ENCODE measurements at regions not wholly inside any gene's neighbourhood (a gene's known extent, or its start where the extent isn't known, plus 50 kb on each side); places are given as distances from the start of the nearest gene placed in this dataset.
"Not testable (repeated sequence)": the region's sequence is repeated elsewhere in the genome, so short reads cannot be mapped to it uniquely, and the experiment has no call there.

GRCh38 chr4:13922873-13923645 lies 295.5 kb upstream of the BOD1L1 start:
- Histone ChIP-seq H3F3A (replicated peaks; ENCODE audit: insufficient read depth) (peaks cover 19% of the 10 kb centered on the region), H3K4me1 (ENCODE audit: control insufficient read depth in 1 of 2, insufficient read depth in 2 of 2, low read depth in 1 of 2, low read length in 1 of 2) (peaks cover 0 to 45% of the 10 kb centered on the region in 2 experiments; a peak in 3 of 4 replicates), H3K27me3 (ENCODE audit: insufficient read depth) (no peaks in the 10 kb centered on the region), H2AFZ (ENCODE audit: low read depth) (peak overlapping the region; percentile 29; the same call in 1 of the 2 replicates), H3K9me2 (no peaks in the 10 kb centered on the region), H3K27ac (ENCODE audit: low read depth in 2 of 2, low read length in 1 of 2) (peak overlapping the region in 1 of 2 experiments; percentile 99; a peak in 2 of 4 replicates), H3K9ac (peak overlapping the region; percentile 57), H3K4me2 (no peak overlapping the region), H3K4me3 (ENCODE audit: low read depth in 2 of 2, low read length in 1 of 2) (no peak overlapping the region), H3K9me3 (no peaks in the 10 kb centered on the region), H3K79me2 (ENCODE audit: insufficient read depth) (no peaks in the 10 kb centered on the region), H3K36me3 (replicated peaks in 1 of 2; ENCODE audit: control insufficient read depth in 1 of 2, insufficient read depth in 2 of 2, low read length in 1 of 2) (no peaks in the 10 kb centered on the region), H4K20me1 (ENCODE audit: insufficient read depth) (no peaks in the 10 kb centered on the region)
- WGBS (ENCODE audit: low lambda C conversion rate), result 47% methylated on average over 4 of the region's 4 CpGs
- TF ChIP-seq RAD21 (IDR thresholded peaks at IDR 0.05; ENCODE audit: low read length), result no peak
- TF ChIP-seq MXI1 (IDR thresholded peaks at IDR 0.05; ENCODE audit: low read depth, low read length), result no peak
- no peak for TF ChIP-seq SMC3 (IDR thresholded peaks at IDR 0.05; ENCODE audit: low read depth, low read length)
- TF ChIP-seq MEF2A (IDR thresholded peaks at IDR 0.05; ENCODE audit: borderline replicate concordance, low read depth), result no peak
- no peak for TF ChIP-seq GABPA (IDR thresholded peaks at IDR 0.05; ENCODE audit: low read depth)
- no peak for TF ChIP-seq RCOR1 (IDR thresholded peaks at IDR 0.05; ENCODE audit: low read length)
- TF ChIP-seq ELF1 (IDR thresholded peaks at IDR 0.05), result no peak
- no peak for TF ChIP-seq ZBTB33 (IDR thresholded peaks at IDR 0.05; ENCODE audit: borderline replicate concordance, low read depth)
- TF ChIP-seq CTCF (IDR thresholded peaks at IDR 0.05), result no peak
- no peak for TF ChIP-seq RXRA (IDR thresholded peaks at IDR 0.05; ENCODE audit: borderline replicate concordance, low read depth)
- TF ChIP-seq RFX5 (IDR thresholded peaks at IDR 0.05; ENCODE audit: low read length), result no peak
- no peak for TF ChIP-seq FOXJ3 (CRISPR knock-in tag; IDR thresholded peaks at IDR 0.05)
- TF ChIP-seq SIN3A (IDR thresholded peaks at IDR 0.05; ENCODE audit: borderline replicate concordance, low read depth, low read length), result no peak
- no peak for TF ChIP-seq EP300 (IDR thresholded peaks at IDR 0.05; ENCODE audit: borderline replicate concordance in 1 of 2, low read depth in 1 of 2, low read length in 1 of 2)
- TF ChIP-seq REST (IDR thresholded peaks at IDR 0.05; ENCODE audit: low read depth, low read length), result no peak
- TF ChIP-seq FOXM1 (IDR thresholded peaks at IDR 0.05; ENCODE audit: low read depth), result no peak
- no peak for TF ChIP-seq GATA2 (CRISPR knock-in tag; IDR thresholded peaks at IDR 0.05)
- no peak for TF ChIP-seq TAF1 (IDR thresholded peaks at IDR 0.05; ENCODE audit: borderline replicate concordance, low read depth, low read length)
- no peak for TF ChIP-seq POLR2AphosphoS5 (IDR thresholded peaks at IDR 0.05; ENCODE audit: low read depth, low read length)
- CTCF ChIA-PET, result interaction anchor here (0.6 to 1.7 kb wide), 3 partner anchors 10 to 453 kb away, joined by 3 to 4 read pairs (median 3); no protein-coding TSS in a partner anchor
- POLR2A ChIA-PET, result no interaction called here
- DNase-seq, result no peak

GRCh38 chr4:13924900-13925299 lies 297.4 kb upstream of the BOD1L1 start:
- H3K4me1 ChIP-seq (ENCODE audit: control insufficient read depth in 1 of 2, insufficient read depth in 2 of 2, low read depth in 1 of 2, low read length in 1 of 2), result peaks cover 0 to 29% of the 10 kb centered on the region in 2 experiments; a peak in 3 of 4 replicates
- DNase-seq; H3K9ac ChIP-seq; POLR2A ChIA-PET; H3K36me3 ChIP-seq (replicated peaks in 1 of 2; ENCODE audit: control insufficient read depth in 1 of 2, insufficient read depth in 2 of 2, low read length in 1 of 2); H2AFZ ChIP-seq (ENCODE audit: low read depth); H3F3A ChIP-seq (replicated peaks; ENCODE audit: insufficient read depth); H3K79me2 ChIP-seq (ENCODE audit: insufficient read depth); H3K27ac ChIP-seq (ENCODE audit: low read depth in 2 of 2, low read length in 1 of 2); H3K4me2 ChIP-seq; H3K9me2 ChIP-seq; H4K20me1 ChIP-seq (ENCODE audit: insufficient read depth); H3K4me3 ChIP-seq (ENCODE audit: low read depth in 2 of 2, low read length in 1 of 2); H3K9me3 ChIP-seq; H3K27me3 ChIP-seq (ENCODE audit: insufficient read depth): not testable (repeated sequence)
- WGBS (ENCODE audit: low lambda C conversion rate), result 36% methylated on average over 1 of the region's 1 CpG
- CTCF ChIA-PET, result interaction anchor here (1.7 kb wide), 1 partner anchor 8 kb away, joined by 4 read pairs; no protein-coding TSS in a partner anchor

Data from SK-N-SH (cell line).